IPS-18c (cell line): ENCODE measurements at regions not wholly inside any gene's neighbourhood (a gene's known extent, or its start where the extent isn't known, plus 50 kb on each side); places are given as distances from the start of the nearest gene placed in this dataset.
"Not testable (repeated sequence)": the region's sequence is repeated elsewhere in the genome, so short reads cannot be mapped to it uniquely, and the experiment has no call there.

Experiments
- H3K4me3 ChIP-seq: 2 replicates; pipeline ENCODE4 v1.7.0; 2013; ENCODE audit warnings: low read depth, mild to moderate bottlenecking, low read length, moderate library complexity; ENCODE audit not compliant: insufficient read depth
- H3K9me3 ChIP-seq: one replicate; pipeline ENCODE4 v1.6.1; 2013; ENCODE audit warnings: mild to moderate bottlenecking, low read length, moderate library complexity; ENCODE audit not compliant: control insufficient read depth, insufficient read depth

DNA sequence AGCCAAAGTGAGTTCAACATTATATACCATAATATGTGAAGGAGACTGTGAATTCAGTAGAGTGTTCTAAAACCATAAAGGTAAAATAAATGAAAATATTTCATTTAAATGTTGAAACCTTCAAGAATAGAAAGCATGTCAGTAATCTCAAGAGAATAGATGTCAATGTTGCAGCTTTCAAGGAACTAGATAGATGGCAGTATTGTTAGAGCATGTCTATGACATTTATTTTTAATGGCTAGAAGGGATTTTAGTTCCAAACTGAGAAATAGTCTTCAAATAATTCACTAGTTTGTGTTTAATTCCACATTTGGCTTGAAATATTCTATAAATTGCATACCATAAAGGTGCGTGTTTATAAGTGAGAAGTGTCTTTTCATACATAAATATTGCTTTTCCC, 326.5 kb downstream of the FLRT2 start:
- H3K4me3 ChIP-seq, result no peak overlapping the region
- no peaks in the 10 kb centered on the region for H3K9me3 ChIP-seq

DNA sequence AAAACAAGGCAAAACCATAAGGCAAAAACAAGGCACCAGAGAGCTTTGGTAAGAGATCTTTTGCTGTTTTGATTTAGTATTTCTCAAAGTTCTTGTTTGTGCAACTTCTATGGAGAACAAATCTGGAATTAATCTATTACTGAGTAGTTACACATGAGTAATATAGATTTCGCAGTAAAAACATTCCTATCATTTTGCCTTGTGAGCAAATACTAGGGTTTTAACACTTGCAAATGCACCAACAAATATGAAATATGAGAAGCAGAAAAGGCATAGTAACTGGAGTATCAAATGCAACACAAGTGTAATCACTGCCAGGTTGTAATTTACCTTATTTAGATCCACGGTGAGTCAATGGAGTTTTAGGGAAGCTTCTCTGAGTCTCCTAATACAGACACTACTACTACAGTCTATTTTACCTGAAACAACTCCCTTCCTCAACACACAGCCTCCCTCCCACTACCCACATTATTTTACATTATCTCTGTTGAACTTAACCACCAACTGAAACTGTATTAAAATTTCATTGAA, 324.1 kb downstream of the FLRT2 start:
- H3K9me3 ChIP-seq, result no peaks in the 10 kb centered on the region

DNA sequence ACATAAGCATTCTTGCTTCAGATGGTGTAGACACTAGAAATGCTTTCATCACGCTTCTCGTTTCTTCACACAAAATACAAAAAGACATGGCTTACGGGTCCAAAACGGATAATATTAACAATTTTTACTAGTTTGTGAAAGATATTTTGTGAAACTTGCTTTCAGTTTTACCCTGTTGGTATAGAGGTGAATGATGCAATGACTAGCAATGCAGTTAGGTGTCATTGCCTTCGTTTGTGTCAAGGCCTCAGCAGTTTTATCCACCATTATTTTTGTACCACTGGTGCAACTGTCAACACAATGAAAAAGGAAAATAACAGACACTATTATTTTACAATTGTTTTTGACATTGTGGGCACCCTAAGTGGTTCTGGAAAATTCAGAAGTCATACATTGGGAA, 323.0 kb downstream of the FLRT2 start:
- no peak overlapping the region for H3K4me3 ChIP-seq
- H3K9me3 ChIP-seq, result no peaks in the 10 kb centered on the region

More for the DNA sequence above, 324.1 kb downstream of the FLRT2 start:
- H3K4me3 ChIP-seq, result no peak overlapping the region

DNA sequence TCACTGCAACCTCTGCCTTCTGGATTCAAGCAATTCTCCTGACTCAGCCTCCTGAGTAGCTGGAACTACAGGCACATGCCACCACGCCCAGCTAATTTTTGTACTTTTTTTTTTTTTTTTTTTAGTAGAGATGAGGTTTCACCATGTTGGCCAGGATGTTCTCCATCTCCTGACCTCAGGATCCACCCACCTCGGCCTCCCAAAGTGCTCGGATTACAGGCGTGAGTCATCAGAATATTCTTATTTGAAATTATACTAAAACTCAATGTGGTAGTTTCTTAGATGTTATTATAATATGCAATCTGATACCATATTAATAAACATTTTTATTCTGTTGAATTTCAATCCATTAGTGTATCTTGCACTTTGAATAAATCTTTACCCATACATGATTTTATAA, 322.2 kb downstream of the FLRT2 start:
- H3K9me3 ChIP-seq, H3K4me3 ChIP-seq: not testable (repeated sequence)

DNA sequence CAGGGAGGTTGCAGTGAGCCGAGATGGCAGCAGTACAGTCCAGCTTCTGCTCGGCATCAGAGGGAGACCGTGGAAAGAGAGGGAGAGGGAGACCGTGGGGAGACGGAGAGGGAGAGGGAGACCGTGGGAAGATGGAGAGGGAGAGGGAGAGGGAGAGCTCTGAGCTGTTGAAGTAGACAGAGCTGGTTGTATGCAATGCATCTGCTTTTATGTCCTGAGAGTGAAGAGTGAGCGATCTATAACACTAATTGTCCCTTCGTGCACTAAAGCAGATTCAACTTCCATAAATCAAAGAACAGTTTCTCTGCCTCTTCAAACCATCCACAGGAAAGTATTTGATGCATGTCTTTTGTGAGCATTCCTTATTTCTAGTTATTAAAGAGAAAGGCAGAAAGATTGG, 300.6 kb downstream of the FLRT2 start:
- not testable (repeated sequence) for H3K4me3 ChIP-seq, H3K9me3 ChIP-seq

DNA sequence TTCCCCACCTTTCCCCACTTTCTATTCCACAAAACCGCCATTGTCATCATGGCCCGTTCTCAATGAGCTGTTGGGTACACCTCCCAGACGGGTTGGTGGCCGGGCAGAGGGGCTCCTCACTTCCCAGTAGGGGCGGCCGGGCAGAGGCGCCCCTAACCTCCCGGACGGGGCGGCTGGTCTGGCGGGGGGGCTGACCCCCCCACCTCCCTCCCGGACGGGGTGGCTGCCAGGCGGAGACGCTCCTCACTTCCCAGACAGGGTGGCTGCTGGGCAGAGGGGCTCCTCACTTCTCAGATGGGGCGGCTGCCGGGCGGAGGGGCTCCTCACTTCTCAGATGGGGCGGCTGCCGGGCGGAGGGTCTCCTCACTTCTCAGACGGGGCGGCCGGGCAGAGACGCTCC, 299.7 kb downstream of the FLRT2 start:
- H3K4me3 ChIP-seq, H3K9me3 ChIP-seq: not testable (repeated sequence)

DNA sequence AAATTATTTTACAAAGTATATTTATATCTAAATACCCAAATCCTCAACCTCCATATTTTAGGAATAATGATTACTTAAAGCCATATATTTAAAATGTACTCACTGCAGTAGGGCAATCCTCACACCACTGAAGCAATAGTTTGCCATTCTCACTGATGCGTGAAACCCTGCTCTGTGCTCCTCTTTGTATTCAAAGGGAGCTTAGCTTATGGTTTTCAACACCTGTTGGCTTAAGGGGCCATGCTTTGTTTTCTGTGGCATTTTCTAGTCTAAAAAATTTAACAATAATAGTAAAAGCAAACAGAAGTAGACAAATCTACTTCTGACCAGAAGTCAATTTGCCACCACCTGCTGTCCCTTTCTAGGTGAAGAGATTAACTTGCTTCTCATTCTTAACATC, 294.6 kb downstream of the FLRT2 start:
- H3K9me3 ChIP-seq, result no peaks in the 10 kb centered on the region
- no peak overlapping the region for H3K4me3 ChIP-seq

DNA sequence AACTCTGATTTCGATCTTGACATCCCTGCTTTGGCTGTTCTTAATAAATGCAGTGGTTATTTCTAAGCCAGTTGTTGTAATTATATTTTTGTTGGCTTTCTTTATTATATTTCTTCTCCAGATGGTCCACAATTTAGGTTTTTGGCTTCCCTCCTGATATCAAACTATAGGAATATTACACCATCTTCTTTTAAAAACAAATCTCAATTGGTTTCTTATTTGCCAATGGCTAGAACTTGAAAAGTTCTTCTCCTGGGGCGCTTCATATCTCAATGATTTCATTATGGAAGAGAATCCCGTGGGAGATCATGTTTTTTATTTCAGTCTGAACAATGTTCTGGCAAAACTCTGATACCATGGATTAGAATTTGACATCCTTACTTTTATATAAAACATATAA, 292.3 kb downstream of the FLRT2 start:
- Histone ChIP-seq H3K4me3 (no peak overlapping the region), H3K9me3 (no peaks in the 10 kb centered on the region)

DNA sequence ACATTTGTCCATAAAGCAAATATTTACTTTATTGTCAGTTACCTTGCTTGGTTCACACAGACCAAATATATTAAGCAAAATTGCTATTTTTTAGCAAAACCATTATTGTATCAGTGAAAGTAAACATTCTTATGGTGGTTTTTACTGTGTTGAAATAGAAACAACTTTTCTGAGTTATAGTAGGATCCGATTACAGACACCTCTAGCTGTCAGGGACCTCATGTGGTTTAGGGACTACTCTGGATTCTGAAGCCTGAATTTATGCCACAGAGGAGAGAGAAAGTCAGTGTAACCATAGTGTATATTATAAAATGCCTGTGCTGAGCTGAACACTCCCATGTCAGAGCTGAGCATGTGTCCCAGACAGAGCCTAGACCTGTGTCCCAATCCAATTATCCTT, 287.5 kb downstream of the FLRT2 start:
- Histone ChIP-seq H3K4me3 (no peak overlapping the region), H3K9me3 (no peaks in the 10 kb centered on the region)

DNA sequence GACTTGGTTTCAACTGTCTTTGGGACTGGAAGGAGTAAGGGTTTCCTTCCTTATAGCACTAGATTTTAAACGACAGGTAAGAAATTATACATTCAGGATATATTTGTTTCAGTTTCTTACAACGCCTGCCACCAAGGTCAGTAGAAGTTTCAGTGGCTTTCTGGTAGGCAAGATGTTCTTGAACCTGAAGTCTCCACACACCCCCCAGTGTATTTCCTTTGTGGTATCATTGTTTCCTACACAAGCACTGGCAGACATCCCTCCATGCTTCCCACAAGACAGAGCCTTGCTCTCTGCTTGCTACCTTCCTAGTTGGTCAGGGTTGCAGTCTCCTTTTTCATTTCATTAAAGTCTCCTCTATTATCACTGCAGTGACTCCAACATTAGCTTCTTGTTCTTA, 283.1 kb downstream of the FLRT2 start:
- H3K4me3 ChIP-seq, result no peak overlapping the region
- no peaks in the 10 kb centered on the region for H3K9me3 ChIP-seq

DNA sequence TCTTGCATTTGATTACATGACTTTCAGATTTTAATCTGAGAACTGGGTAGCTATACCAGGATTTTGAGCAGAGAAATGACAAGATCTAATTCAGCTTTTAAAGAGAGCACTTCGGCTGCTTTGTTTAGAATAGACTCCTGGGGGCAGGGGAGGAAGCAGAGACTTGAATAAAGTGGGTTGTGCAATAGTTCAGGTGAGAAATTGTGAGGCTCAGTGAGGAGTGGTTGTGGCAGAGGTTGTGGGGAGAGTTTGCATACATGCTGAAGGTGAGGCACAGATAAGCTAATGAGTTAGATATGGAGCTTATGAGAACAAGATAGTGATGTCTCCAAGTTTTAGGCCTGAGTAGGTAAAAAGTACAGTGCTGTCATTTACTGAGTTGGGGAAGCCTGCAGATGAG, 281.4 kb downstream of the FLRT2 start:
- no peaks in the 10 kb centered on the region for H3K9me3 ChIP-seq
- no peak overlapping the region for H3K4me3 ChIP-seq

DNA sequence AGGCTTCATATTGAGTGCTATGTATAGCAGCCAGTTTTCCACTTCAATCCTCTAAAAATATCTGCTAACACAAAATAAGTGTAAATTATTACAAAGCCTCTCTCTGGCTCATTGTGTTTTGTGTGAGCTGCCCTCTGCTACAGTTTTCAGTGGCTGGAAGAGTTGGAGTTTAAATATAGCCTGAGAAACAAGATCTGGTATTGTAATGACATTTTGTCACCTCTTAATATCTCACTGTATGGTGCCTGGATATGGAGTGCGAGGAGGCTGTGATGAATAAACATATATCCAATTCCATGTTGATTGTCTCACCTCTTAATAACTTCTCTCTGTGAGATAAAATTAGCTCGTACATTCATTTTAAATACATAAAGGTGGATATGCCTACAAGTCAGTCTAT, 269.7 kb downstream of the FLRT2 start:
- Histone ChIP-seq H3K4me3 (no peak overlapping the region), H3K9me3 (no peaks in the 10 kb centered on the region)

DNA sequence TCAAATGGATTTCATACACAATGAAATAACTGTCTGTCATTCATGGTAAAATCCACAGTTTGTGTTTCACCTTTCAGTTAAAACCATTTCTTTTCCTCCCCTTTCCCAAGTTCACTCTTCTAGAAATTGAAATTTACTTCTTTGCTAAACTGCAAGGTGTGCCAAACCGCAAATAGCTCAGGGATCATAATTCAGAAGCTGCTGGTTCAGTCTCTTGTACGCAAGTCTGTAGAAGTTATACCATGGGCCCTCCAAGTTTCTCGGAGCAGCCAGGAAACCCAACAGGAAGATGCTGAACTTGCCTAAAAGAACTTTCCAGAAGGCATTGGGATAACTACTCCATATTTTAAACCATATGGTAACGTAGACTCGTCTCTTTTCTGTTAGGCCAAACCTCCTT, 268.9 kb downstream of the FLRT2 start:
- Histone ChIP-seq H3K4me3 (no peak overlapping the region), H3K9me3 (no peaks in the 10 kb centered on the region)

DNA sequence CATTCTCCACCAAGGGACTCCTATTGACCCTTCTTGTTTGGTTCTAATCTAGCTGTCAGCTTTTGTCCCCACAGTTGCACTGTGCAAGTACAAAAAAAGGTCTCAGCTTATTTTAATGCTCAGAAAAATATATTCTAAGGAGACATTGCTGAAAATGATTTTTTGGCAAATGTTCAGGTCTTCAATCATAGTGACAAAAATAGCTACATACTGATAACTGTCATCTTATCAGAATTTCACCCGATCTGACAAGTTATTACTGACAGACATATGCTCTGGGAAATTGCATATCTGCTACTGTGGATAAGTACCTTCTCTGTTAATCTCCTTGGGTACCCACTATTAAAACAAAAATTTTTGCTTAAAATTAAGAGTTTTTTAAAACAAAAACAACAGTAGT, 263.6 kb downstream of the FLRT2 start:
- no peak overlapping the region for H3K4me3 ChIP-seq
- H3K9me3 ChIP-seq, result no peaks in the 10 kb centered on the region

DNA sequence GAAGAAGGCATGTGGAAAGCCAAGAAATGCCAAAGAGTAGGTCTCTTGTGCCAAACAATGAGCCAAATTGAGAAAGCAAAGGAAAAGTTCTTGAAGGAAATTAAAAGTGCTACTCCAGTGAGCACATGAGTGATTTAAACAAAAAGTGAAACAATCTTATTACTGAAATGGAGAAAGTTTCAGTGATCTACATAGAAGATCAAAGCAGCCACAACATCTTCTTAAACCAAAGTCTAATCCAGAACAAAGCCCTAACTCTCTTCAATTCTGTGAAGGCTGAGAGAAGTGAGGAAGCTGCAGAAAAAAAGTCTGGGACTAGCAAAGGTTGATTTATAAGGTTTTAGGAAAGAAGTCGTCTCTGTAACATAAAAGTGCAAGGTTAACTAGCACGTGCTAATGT, 259.6 kb downstream of the FLRT2 start:
- H3K9me3 ChIP-seq, result no peaks in the 10 kb centered on the region

DNA sequence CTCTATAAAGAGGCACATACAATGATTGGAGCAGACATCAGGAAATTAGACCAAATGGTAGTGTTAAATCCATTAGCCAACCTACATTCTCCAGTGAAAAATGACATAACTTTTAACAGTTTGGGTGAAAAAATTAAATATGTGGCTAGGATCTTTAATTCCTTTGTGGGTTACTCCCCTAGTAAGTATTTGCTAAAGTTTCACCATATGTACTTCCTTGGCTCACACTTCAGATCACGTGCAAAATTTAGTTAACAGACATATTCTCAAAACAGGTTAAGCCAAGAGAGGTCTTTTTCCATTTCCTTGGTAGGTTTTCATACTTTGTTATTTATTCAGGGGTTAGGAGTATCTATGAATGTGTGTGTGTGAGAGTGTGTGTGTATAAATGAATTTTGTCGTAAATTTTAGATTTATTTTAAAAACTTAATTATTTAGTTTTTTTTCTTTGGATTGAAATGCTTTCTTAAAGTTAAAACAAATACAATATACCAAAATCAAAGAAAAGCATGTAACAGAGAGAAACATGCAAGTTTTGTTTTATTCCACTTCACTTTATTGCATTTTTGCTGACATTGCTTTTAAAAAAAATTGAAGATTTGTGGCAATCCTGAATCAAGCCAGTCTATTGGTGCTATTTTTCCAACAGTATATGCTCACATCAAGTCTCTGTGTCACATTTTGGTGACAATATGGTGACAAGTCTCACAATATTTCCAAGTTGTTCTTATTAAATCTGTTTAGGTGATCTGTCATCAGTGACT, 258.7 kb downstream of the FLRT2 start:
- H3K4me3 ChIP-seq, result no peak overlapping the region
- H3K9me3 ChIP-seq, result no peaks in the 10 kb centered on the region

More for the DNA sequence above, 259.6 kb downstream of the FLRT2 start:
- no peak overlapping the region for H3K4me3 ChIP-seq

DNA sequence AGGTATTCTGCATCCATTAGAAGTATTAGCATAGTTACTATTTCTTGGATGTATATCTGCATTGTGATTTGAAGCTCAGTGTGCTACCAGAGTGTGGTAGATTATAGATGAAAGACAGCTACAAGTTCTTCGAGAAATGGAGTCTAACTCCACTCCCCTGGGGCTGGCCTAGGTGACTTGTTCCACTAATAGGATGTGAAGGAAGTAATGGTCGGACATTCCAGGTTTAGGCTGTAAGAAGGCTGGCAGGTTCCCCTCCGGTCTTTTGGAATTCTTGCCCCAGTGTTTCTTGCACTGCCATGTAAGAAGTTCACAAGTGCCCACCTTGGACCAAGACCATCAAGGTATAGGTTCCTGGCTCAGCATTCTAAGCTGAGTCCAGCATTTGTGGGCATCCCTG, 236.4 kb downstream of the FLRT2 start:
- no peak overlapping the region for H3K4me3 ChIP-seq
- H3K9me3 ChIP-seq, result no peaks in the 10 kb centered on the region

DNA sequence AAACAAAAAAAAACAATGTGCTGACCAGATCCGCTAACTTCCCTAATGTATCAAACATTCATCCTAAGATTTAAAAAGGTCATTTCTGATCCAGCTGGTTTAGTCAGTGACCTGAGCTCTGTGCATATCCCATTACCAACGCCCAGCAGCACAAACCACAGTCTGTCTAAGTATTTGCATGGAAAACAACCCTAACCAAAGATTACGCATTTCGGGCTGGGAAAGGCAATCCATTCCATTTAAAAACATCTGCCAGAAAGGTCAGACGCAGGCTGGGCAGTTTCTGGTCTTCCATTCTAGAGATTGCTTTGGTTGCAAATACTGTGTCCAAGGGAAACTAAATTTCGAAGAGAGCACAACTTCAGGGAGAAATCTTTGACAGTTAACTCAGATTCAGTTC, 234.9 kb downstream of the FLRT2 start:
- no peaks in the 10 kb centered on the region for H3K9me3 ChIP-seq
- no peak overlapping the region for H3K4me3 ChIP-seq

DNA sequence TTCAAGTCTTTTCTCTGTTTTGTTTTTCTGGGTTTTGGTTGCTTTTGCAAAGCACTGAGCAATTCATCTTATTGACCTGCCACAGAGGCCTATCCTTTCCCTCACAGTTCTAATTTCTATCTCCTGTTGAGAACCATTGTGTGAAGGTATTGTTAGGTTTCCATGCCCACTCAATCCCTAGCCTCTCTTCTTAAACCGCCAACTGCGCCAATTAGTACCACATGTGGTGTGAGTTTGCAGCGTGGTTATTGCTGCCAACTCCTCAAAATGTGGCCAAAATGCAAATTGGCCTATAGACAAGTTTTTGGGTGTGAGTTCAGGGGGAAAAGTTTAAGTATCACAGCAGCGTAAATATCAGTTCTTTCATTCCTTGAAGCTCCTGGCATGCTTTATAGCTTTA, 232.6 kb downstream of the FLRT2 start:
- no peak overlapping the region for H3K4me3 ChIP-seq
- H3K9me3 ChIP-seq, result no peaks in the 10 kb centered on the region
